HG03045 (cell line): ENCODE measurements at regions not wholly inside any gene's neighbourhood (a gene's known extent, or its start where the extent isn't known, plus 50 kb on each side); places are given as distances from the start of the nearest gene placed in this dataset.
"Not testable (repeated sequence)": the region's sequence is repeated elsewhere in the genome, so short reads cannot be mapped to it uniquely, and the experiment has no call there.

ENCODE experiments used
- ATAC-seq: cut with Tn5 transposase; IDR thresholded peaks from one replicate; pipeline ENCODE4 v1.9.1; 2021; ENCODE audit warnings: mild to moderate bottlenecking, moderate library complexity; ENCODE audit not compliant: unreplicated experiment

DNA sequence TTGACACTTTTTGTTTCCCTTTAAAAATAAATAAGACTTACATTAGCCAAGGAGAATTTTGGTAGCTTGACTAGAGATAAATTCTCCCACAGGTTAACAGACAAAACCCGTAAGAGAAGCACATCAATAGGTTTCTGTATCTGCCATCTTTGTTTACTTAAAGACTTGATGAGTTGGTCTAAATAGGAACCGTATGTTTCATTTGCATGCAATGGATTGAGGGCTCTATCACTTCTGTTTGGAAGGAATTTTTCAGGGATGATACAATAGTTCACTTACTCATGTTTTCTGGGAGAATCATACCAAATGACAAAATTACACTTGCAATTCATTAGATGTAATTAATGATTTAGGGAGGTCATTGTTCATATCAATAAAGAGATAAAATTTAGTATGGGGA lies 631.5 kb upstream of the NR2F2 start:
- ATAC-seq, result no peak

DNA sequence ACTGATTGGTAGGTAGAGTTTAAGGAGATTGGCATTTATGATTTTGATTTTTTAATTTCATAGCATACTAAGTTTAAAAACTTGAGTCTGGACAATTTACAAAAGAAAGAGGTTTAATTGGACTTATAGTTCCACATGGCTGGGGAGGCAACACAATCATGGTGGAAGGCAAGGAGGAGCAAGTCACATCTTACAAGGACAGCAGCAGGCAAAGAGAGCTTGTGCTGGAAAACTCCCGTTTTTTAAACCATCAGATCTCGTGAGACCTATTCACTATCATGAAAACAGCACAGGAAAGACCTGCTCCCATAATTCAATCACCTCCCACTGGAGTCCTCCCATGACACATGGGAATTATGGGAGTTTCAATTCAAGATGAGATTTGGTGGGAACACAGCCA lies 630.9 kb upstream of the NR2F2 start:
- ATAC-seq, result no peak

DNA sequence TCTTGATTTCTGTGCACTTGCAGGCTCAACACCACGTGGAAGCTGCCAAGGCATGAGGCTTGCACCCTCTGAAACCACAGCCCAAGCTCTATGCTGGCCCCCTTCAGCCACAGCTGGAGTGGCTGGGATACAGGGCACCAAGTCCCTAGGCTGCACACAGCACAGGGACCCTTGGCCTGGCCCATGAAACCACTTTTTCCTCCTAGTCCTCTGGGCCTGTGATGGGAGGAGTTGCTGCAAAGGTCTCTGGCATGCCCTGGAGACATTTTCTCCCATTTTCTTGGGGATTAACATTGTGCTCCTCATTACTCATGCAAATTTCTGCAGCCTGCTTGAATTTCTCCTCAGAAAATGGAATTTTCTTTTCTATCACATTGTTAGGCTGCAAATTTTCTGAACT lies 629.8 kb upstream of the NR2F2 start:
- not testable (repeated sequence) for ATAC-seq

DNA sequence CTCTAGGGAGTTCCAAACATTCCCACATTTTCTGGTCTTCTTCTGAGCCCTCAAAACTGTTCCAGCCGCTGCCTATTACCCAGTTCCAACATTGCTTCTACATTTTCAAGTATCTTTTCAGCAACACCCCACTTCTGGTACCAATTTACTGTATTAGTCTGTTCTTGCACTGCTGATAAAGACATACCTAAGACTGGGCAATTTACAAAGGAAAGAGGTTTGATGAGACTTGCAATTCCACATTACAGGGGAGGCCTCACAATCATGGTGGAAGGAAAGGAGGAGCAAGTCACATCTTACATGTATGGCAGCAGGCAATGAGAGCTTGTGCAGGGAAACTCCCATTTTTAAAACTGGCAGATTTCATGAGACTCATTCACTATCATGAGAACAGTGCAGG lies 629.1 kb upstream of the NR2F2 start:
- no peak for ATAC-seq

DNA sequence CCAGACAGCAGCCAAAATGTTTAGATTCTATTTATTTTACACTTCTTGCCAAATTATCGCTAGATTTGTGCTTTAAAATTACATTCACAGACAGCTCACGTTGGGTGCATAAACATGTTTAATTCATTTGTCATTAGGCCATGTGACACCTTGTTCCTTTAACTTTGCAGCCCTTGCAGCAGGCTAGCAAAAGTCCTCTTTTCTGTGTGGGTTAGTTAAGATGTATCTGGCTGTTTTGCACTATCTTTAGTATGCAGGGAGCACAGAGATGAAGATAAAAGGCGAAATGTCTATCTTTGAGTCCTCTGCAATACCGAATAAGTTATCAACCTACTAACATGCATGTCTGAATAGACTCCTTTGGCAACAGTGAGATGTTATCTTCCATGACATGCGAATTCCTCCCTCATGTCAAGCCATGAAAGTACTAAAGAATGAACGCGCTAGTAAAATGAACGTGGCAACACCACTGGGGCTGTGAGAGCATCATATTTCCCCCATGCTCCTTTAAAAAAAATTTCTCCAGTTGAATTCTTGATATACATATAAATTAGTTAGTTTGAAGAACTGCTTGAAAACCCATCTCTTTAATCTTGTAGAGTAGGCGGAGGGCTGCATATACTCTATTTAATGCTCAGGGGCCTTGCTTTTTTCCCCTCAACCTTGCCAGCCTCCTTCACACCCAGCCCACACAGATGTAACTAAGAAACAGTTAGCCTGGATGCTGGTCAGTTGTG lies 620.4 kb upstream of the NR2F2 start:
- ATAC-seq, result no peak

DNA sequence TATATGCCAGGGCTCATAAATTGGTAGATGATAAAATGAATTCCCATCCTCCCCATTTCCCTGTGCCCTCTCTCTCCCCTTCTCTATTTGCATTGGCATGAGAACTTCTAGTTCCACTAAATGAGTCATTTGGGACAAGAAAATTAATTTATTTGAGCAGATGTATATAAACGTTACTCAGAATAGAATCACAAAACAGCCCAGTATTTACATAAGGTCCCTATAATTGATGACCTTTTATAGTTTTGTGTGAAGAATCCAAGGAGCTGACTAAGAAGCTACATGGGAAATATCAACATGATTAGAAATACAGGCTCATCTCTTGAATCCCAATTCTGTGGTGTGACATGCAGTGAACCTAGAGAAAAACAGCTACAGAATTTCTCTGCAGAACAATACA lies 617.7 kb upstream of the NR2F2 start:
- ATAC-seq, result no peak

DNA sequence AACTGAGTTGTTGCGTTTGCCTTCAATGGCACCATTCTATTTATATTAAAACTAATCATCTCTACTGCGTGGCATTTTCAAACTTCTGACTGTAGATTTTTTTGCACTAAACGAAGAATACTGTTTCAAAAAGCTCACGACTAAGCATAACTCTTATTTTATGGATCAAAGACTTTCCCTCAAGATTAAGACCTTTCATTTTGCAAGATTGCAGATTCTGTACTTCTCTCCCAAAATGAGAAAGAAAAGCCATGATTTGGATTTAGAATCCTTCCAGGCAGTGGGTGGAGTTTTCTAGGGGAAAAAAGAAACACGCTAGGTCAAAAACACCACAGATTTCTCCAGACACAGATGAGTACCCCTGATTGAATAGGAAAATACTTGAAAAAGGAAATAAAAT lies 617.2 kb upstream of the NR2F2 start:
- ATAC-seq, result no peak

DNA sequence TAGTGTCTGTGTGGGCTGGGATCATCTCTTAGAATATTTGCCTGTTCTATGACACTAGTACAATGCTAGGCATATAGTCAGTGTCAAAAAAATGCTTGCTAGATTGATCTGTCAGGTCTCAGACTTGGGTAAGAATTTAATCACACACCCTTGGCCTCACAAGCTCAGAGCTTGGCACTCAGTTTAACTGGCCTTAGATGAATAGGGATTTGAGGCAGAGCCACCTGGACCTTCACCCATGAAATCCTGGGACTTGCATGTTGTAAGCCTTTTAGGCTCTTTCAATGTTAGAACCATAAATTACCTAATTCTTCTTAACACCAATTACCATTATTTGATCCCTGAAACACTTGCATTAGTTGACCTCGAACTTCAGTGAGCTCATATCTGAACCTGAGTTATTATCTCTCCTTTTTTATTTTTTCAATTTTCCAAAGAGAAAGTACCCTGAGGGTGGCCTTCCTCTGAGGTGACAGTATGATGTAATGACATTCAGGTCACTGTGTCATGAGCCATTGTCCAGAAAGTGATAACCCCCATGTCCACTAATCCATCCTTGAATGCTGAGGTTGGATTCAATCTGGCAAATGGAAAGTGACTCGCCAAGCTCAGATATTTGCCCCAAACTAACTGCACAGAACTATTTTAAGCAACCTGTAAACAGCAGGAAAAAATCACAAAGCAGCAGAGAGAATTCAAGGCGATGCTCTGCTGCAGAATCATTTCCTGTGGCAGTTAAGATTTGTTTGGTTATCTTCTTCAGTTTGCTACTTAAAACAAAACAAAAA lies 615.2 kb upstream of the NR2F2 start:
- ATAC-seq, result no peak

DNA sequence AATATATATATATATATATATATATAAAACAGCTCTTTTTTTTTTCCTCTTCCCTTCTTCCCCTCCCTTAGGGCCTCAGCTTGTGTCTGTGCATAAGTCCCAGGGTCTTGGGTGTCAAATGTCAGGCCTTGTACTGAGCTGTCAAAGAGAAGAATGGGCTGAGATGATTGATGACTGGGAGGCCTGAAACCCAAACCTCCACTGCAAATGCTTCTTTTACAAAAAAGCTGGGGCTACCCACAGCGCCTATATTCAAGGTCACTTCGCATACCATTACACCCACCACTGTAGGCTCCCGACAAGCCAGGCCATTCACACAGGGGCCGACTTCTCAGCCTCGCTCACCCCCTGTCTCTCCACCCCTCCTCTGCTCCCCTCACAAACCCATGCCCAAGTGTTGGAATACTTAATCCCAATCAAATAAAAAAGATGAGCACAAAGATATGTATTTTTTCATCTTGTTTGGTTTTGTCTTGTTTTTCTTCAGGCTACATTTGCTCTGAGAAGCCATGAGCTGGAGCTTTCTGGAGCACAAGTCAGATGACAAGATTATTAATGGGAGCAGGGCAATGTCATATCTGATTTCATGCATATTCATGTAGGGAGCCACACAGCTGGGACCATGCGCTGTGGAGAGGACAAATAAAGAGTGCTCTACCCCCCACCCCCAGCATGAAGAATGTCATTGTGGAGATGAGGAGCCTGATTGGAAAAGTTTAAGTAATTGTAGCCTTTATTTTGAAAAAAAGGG lies 614.4 kb upstream of the NR2F2 start:
- ATAC-seq, result no peak

DNA sequence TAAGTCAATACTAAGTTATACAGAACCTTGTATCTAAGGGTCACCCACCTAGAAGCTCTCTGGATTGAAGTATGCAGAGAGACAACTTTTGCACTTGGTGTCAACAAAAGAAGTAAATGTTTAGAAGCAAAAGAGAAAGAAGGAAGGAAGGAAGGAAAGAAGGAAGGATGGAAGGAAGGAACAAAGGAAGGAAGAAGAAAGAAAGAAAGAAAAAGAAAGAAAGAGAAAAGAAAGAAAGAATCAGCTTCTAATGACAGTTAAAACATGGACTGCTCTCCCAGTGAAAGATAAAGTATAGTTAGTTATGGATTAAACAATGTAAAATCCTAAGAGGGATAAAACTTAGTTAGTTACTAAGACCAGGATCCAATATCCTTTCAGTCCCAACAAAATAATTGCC lies 613.8 kb upstream of the NR2F2 start:
- no peak for ATAC-seq

DNA sequence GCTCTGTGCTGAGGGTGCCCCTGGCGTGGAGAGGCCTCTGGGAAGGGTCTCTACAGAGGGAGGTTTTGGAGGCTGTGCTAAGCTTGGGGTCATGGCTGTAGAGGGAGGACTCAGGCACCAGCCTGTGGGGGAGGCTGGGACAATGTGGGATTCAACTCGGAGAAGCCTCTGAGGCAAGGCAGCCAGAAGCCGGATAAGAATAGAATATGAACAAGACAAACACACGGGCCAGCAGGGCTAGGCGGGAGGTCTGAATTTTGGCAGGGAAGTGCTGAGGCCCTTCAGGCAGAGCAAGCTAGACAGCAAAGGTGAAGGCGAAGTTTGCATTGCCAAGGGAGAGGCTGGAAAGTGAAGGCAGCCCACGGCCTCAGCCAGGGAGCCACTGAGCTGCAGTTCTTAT lies 612.1 kb upstream of the NR2F2 start:
- no peak for ATAC-seq

DNA sequence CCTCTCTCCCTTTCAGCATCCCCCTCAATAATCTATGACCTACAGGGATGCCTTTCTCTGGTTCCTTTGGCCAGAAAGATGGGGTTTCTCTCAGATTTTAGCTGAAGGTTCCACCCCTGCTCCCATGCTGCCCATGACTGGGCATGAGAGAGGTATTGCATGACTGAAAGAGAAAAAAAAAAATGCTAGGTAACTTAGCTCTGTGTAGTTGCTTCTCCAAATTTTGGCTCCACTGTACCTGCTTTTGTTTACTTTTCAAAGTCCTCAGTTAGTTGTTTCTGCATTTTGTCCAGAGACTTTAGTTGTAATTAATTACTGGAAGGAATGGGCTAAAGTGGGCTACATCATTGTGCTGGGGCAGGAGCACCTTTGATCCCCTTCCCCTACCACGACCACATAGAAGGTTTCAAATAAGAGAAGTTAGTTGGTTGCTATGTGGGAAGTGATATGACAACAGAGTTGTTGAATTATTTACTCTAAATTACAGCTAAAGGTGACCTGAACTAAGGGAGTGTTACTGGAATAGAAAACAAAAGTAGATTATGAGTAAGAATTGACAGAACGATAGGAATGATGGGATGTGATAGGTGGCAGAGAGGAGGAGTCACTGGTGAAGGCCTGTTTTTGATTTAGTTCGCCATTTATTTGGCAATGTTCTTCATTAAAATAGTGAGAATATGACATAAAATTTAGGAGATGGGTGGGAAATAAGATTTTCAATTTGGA lies 605.4 kb upstream of the NR2F2 start:
- no peak for ATAC-seq

DNA sequence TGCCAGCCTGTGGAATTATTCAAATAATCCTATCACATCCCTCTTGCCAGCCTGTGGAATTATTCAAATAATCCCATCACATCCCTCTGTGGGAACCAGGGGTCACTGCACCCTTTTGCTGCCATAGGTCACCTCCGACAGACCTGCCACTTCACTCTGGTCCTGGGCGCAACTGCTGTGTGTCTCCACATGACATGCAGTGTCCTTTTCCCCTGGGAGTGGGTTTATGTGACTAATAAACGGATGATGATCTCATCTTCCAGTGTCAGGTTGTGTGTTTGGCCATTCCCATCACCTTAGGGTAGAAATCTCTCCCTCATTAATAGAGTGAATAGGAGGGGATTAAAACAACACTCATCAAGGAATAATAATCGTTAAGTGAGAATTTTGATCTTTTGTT lies 603.6 kb upstream of the NR2F2 start:
- no peak for ATAC-seq

DNA sequence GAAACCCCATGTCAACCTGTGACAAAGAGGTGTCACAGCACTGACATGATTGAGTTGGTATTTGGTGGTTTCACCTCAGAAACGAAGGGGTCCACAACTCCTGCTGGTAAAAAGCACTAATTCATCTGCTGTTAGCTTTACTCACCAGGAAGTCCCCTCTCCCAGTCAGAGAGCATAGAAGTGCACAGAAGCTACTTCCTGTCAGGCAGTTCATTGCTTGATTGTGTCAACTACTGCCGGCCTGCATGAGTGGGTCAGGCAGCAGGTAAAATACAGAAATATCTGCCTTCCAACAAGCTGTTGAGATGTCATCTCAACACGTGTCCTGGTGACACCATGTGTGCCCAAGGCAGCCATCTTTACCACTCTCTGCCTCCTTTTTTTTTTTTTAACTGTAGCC lies 596.6 kb upstream of the NR2F2 start:
- ATAC-seq, result no peak

DNA sequence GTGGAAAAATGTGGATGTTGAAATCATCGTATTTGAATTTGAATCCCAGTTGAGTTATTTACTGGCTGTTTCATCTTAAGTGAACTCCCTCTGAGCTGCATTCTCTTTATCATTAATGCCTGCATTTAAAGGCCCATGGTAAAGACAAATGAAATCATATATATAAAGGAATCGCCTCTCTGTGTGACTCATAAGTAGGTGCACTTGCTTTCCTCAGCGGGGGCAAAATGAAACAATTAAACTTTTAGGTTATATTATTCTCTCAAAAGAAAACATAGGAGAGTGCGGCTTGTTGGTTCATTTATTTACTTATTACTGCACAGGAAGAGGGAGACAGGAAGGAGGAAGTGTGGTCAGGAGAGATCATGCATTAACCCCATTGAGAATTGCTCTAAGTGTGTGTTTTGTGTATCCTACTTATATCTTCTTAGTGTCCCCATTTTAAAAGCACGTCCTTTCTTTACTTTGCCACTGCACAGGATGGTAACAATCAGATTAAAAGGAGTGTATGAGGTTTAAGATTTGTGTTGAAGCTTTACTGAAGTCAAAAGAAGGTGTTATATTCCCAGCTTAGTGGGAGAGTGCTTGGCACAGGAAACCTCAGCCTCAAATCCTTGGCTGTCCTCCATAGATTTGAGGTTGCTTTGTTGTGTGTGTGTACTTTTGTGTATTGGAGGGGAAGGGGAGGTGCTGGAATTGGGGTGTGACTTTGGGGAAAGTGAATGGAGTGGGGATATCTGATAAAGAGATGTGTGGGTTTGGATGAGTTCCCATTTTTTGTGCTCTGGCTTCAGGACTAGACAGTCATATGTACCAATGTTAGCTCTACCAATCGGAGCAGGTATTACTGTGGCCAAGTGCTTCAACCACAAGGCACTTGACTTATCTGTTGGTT lies 595.8 kb upstream of the NR2F2 start:
- no peak for ATAC-seq

DNA sequence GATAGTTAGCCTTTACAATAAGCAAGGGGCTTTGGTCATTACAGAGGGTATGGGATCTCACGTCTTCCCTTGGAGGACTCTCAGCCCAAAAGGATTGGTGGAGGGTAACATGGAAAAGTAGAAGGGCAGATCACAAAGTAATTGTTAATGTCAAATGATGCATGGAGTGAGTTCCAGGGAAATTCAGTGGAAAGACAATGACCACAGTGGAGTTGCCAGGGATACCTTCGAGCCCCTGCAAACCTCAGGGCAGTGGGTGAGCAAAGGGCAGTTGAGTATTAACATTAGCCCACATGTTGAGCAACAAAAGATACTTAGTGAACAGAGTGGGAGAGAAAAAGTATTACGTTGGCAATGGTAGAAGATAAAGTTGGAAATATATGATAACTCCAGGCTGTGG lies 593.4 kb upstream of the NR2F2 start:
- no peak for ATAC-seq

DNA sequence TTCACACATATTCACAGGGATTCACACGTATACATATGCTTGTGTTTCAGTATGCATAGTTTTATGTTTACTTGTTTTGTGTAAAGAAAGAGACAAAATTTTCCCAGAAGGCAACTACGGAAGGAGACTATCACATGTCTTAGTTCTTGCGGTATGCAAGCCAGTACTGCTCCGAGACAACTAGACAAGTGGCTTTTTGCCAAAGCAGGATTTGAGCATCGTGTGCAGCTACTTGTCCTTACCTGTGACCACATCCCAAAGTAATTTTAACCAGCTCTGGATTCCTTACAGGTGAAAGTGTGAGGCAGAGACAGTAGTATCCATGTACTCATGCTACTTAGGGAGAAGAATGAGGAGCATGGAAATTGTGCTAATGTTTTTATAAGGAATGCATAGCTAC lies 591.4 kb upstream of the NR2F2 start:
- no peak for ATAC-seq

DNA sequence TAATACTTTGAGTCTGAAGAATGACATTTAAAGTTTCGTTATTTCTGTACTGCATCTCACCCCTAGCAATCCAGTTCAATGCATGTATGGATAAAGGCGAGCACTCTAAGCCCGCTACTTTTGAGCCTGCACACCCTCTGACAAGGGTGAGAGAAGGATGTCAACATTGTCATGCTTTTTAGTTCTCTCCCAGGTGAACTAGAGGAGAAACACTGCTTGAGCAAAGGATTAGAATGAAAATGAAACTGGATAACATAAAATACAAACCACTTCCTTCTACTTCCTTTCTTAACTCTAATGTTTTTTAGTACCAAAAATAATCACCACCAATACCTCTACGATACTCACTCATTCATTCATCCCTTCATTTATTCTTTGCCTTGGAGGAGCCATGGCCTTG lies 588.7 kb upstream of the NR2F2 start:
- no peak for ATAC-seq

DNA sequence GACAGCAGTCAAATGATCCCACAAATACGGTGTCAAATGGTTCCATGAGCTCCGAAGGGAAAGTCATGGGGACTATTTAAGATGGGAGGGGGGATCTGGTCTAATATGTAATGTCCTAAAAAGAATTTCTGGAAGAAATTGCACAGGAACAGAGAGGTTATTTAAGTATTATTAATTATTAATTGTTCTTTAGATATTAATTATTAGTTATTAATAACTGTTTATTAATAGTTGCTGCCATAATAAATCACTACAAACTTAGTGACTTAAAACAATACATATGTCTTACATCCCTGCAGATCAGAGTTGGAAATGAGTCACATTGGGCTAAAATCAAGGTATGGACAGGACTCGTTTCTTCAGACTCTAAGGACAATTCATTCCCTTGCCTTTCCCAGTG lies 588.2 kb upstream of the NR2F2 start:
- no peak for ATAC-seq

DNA sequence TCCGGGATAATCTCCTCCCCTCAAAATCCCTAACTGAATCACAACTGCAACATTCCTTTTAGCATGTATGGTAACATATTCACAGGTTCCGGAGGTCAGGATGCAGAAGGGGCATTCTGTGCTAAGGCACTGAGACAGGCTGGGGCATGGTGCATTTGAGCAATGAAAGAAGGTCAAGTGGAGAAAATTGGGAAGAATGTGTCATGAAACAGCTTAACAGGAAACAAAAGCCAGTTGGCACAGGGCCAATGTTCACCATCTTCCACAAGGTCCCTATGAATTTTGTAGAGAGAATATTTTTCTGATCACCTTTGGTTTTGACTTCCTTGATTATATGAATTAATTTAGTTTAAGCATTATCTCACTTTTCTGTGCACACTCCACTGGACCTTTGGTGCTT lies 587.7 kb upstream of the NR2F2 start:
- ATAC-seq, result no peak
